Left lung (tissue), 4 donors: ENCODE measurements at regions not wholly inside any gene's neighbourhood (a gene's known extent, or its start where the extent isn't known, plus 50 kb on each side); places are given as distances from the start of the nearest gene placed in this dataset.

Experiments used
- ATAC-seq: fragments of 200-7000 bp; cut with Tn5 transposase; one replicate; pipeline ENCODE4 v1.9.1; 2020; ENCODE audit warnings: moderate library complexity
- DNase-seq, 4 donors: peaks; one replicate each; pipeline ENCODE4 v3.0.0-alpha.2; 2013 to 2020
- H3K27ac ChIP-seq, 2 donors: fragments of 200-600 bp; sonication (generic) in 1 of 2; one replicate each; pipeline versions ENCODE4 v1.5.0 to v1.8.0; 2020 to 2021
- H3K27me3 ChIP-seq, 2 donors: fragments of 200-600 bp; sonication (generic) in 1 of 2; one replicate each; pipeline versions ENCODE4 v1.5.0 to v1.8.0; 2020 to 2021
- H3K36me3 ChIP-seq, 2 donors: fragments of 200-600 bp; sonication (generic) in 1 of 2; one replicate each; pipeline versions ENCODE4 v1.5.0 to v1.8.0; 2020 to 2021
- H3K4me1 ChIP-seq, 2 donors: fragments of 200-600 bp; one replicate each; pipeline ENCODE4 v1.8.0; 2021
- H3K4me3 ChIP-seq, 2 donors: fragments of 200-600 bp; sonication (generic) in 1 of 2; one replicate each; pipeline versions ENCODE4 v1.5.0 to v1.8.0; 2020 to 2021; ENCODE audit warnings: mild to moderate bottlenecking in 1 of 2
- H3K9me3 ChIP-seq, 2 donors: fragments of 200-600 bp; sonication (generic) in 1 of 2; one replicate each; pipeline versions ENCODE4 v1.5.0 to v1.8.0; 2020 to 2021
- intact Hi-C, 2 donors: fragments of 100-400 bp; cut with DNase I; formaldehyde crosslinking; loops; one replicate each; pipeline versions ENCODE4 v1.11.2 to v1.14.2; 2022
- TF ChIP-seq, protein P1 (sequence below), 2 donors: fragments of 200-600 bp; sonication (generic) in 1 of 2; IDR thresholded peaks; one replicate each; pipeline versions ENCODE4 v1.5.0 to v1.8.0; 2021; ENCODE audit warnings: antibody characterized with exemption in 2 of 2
- donor health status: DM: no; HTN: yes; CAD: no.
- donor health status: DM: no; HTN: no; CAD: no.

DNA sequence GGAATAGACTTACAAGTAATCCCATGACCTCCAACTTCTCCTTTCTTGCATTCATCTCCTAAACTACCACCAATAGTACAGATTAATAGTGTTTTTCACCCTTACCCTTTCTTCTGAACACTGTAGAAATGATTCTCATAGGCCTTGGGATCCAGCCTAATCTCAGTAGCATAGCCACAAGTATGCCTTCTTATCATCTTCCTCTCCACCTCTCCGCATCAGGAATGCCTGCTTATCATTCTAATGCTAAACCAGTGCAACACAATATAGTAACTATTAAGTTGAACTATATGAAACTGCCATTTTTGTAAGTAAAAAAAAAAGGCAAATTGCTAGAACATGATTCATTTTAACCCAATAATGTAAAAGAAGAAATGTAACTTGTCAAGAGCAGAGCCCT lies 79.5 kb upstream of the IL2 start:
- ATAC-seq = no peak
- no peak overlapping the region for H3K4me3 ChIP-seq
- no peak overlapping the region for H3K27ac ChIP-seq
- H3K36me3 ChIP-seq = no peaks in the 10 kb centered on the region
- TF ChIP-seq, protein P1, sequence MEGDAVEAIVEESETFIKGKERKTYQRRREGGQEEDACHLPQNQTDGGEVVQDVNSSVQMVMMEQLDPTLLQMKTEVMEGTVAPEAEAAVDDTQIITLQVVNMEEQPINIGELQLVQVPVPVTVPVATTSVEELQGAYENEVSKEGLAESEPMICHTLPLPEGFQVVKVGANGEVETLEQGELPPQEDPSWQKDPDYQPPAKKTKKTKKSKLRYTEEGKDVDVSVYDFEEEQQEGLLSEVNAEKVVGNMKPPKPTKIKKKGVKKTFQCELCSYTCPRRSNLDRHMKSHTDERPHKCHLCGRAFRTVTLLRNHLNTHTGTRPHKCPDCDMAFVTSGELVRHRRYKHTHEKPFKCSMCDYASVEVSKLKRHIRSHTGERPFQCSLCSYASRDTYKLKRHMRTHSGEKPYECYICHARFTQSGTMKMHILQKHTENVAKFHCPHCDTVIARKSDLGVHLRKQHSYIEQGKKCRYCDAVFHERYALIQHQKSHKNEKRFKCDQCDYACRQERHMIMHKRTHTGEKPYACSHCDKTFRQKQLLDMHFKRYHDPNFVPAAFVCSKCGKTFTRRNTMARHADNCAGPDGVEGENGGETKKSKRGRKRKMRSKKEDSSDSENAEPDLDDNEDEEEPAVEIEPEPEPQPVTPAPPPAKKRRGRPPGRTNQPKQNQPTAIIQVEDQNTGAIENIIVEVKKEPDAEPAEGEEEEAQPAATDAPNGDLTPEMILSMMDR (IDR thresholded peaks at IDR 0.05) = no peak
- no peaks in the 10 kb centered on the region for H3K27me3 ChIP-seq
- intact Hi-C loops = no loop called here
- peaks cover 0 to 2% of the 10 kb centered on the region in 2 donors for H3K9me3 ChIP-seq
- no peak for DNase-seq
- no peaks in the 10 kb centered on the region for H3K4me1 ChIP-seq

DNA sequence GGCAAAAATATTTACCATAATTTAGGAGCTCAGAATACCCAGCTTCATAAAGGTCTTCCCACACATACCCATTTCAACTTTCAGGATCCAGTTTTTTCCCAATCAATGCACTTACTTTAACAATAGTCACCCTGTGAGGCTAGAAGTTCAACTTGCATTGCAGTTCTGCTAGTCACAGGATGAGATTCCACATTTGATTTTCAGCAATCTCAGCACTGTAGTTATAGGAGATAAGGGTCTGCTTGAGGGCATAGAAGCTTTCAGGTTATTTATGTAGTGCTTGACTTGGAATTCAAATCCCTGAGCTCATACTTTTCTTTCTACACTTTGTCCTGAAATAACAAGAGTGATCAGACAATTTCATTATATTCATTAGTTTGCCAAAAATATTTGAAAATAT lies 78.3 kb upstream of the IL2 start:
- ATAC-seq = no peak
- H3K4me1 ChIP-seq = no peaks in the 10 kb centered on the region
- H3K36me3 ChIP-seq = no peaks in the 10 kb centered on the region
- DNase-seq = no peak
- intact Hi-C loops = no loop called here
- no peak overlapping the region for H3K27ac ChIP-seq
- H3K4me3 ChIP-seq = no peak overlapping the region
- no peaks in the 10 kb centered on the region for H3K27me3 ChIP-seq
- TF ChIP-seq, protein P1 (IDR thresholded peaks at IDR 0.05) = no peak
- H3K9me3 ChIP-seq = peaks cover 0 to 2% of the 10 kb centered on the region in 2 donors

DNA sequence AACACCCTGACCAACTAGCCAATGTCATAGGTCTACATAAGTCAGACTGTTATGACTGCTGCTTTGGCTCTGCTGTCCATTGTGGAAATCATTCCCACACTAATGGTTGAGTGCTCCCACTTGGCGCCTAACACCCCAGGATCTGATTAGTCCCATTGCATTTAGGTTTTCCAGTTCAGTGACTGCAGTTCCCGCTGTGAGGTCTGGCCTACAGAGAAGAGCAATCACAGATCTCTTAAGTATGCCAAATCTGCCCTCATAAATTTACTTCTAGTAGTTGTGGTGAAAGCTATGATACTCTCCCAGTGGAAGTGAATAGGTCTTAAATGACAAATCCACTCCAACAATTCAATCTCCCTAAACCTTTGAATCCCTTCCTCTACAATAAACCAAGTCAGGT lies 77.3 kb upstream of the IL2 start:
- H3K27me3 ChIP-seq = no peaks in the 10 kb centered on the region
- TF ChIP-seq, protein P1 (IDR thresholded peaks at IDR 0.05) = no peak
- no peaks in the 10 kb centered on the region for H3K4me1 ChIP-seq
- no peak overlapping the region for H3K4me3 ChIP-seq
- intact Hi-C loops = no loop called here
- ATAC-seq (no peak), DNase-seq (no peak)
- peaks cover 0 to 2% of the 10 kb centered on the region in 2 donors for H3K9me3 ChIP-seq
- no peaks in the 10 kb centered on the region for H3K36me3 ChIP-seq
- no peak overlapping the region for H3K27ac ChIP-seq

DNA sequence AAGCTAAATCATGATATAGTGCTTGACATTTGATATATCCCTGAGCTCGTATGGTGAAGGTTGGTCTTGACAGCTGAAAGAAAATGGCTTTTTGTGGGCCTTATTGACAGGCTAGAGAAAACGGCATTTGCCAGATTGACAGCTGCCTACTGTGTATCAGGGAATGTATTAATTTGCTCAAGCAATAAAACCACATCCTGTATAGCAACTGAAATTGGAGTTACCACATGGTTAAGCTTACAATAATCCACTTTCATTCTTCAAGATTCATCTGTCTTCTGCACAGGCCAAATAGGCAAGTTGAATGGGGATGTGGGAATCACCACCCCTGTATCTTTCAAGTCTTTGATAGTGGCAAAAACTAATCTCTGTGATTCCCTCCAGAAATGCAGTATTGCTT lies 76.2 kb upstream of the IL2 start:
- no peak overlapping the region for H3K4me3 ChIP-seq
- no peaks in the 10 kb centered on the region for H3K27me3 ChIP-seq
- H3K9me3 ChIP-seq = peaks cover 0 to 2% of the 10 kb centered on the region in 2 donors
- no peak for ATAC-seq
- H3K4me1 ChIP-seq = no peaks in the 10 kb centered on the region
- DNase-seq = no peak
- TF ChIP-seq, protein P1 (IDR thresholded peaks at IDR 0.05) = no peak
- H3K36me3 ChIP-seq = no peaks in the 10 kb centered on the region
- H3K27ac ChIP-seq = no peak overlapping the region
- intact Hi-C loops = no loop called here

DNA sequence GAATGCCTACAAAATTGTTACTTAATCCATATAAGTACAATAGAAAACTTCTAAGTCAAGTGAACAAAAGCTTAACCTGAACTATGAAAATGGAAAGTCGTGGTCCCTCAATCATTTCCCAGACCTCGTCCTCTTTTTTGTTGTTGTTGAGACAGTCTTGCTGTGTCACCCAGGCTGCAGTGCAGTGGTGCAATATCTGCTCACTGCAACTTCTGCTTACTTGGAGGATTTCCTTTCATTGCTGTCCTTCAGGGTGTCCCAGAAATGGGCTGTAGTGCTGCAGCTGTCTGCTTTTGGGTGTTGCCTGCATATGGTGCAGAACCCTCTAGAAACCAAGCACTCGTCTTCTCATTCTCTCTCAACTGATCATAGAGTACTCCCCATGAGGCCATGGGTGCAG lies 75.0 kb upstream of the IL2 start:
- H3K4me1 ChIP-seq = no peaks in the 10 kb centered on the region
- H3K4me3 ChIP-seq = no peak overlapping the region
- H3K9me3 ChIP-seq = peaks cover 0 to 2% of the 10 kb centered on the region in 2 donors
- H3K27me3 ChIP-seq = no peaks in the 10 kb centered on the region
- H3K36me3 ChIP-seq = no peaks in the 10 kb centered on the region
- intact Hi-C loops = no loop called here
- no peak for ATAC-seq
- DNase-seq = no peak
- no peak overlapping the region for H3K27ac ChIP-seq
- TF ChIP-seq, protein P1 (IDR thresholded peaks at IDR 0.05) = no peak
